Ishikawa (cell line): ENCODE measurements at regions not wholly inside any gene's neighbourhood (a gene's known extent, or its start where the extent isn't known, plus 50 kb on each side); places are given as distances from the start of the nearest gene placed in this dataset.

Experiments used
- CEBPB ChIP-seq: IDR thresholded peaks from 2 replicates; pipeline ENCODE4 v1.6.1; 2012
- EGR1 ChIP-seq: IDR thresholded peaks from 2 replicates; pipeline ENCODE4 v1.6.1; 2012
- EP300 ChIP-seq: IDR thresholded peaks from 2 replicates; pipeline ENCODE4 v1.6.1; 2012; ENCODE audit warnings: borderline replicate concordance
- NFIC ChIP-seq: IDR thresholded peaks from 2 replicates; pipeline ENCODE4 v1.6.1; 2012
- RAD21 ChIP-seq: IDR thresholded peaks from 2 replicates; pipeline ENCODE4 v1.6.1; 2012; ENCODE audit warnings: low read depth
- REST ChIP-seq: IDR thresholded peaks from 2 replicates; pipeline ENCODE4 v1.6.1; 2012; ENCODE audit warnings: low read depth, mild to moderate bottlenecking
- TCF12 ChIP-seq: IDR thresholded peaks from 2 replicates; pipeline ENCODE4 v1.6.1; 2012; ENCODE audit warnings: low read depth
- TEAD4 ChIP-seq: IDR thresholded peaks from 2 replicates; pipeline ENCODE4 v1.6.1; 2012
- USF1 ChIP-seq: IDR thresholded peaks from 2 replicates; pipeline ENCODE4 v1.6.1; 2012
- YY1 ChIP-seq: IDR thresholded peaks from 2 replicates; pipeline ENCODE4 v1.6.1; 2012; ENCODE audit warnings: low read depth

- TF ChIP-seq REST, result no peak
- TF ChIP-seq CEBPB, result no peak
- TF ChIP-seq USF1, result no peak
- TF ChIP-seq EGR1, result no peak
- TF ChIP-seq RAD21, result no peak
- TF ChIP-seq YY1, result no peak
- no peak for TF ChIP-seq TCF12
- TF ChIP-seq NFIC, result no peak
- no peak for TF ChIP-seq EP300
- no peak for TF ChIP-seq TEAD4
Measured at GRCh38 chr2:71862921-71863320, 284.7 kb downstream of the CYP26B1 start.
